ENCODE measurements at regions not wholly inside any gene's neighbourhood (a gene's known extent, or its start where the extent isn't known, plus 50 kb on each side); places are given as distances from the start of the nearest gene placed in this dataset.
"Not testable (repeated sequence)": the region's sequence is repeated elsewhere in the genome, so short reads cannot be mapped to it uniquely, and the experiment has no call there.

- no peak for TF ChIP-seq POLR2A (IDR thresholded peaks at IDR 0.05; ENCODE audit: low read length)
- no peak for TF ChIP-seq GATA1 (IDR thresholded peaks at IDR 0.05; ENCODE audit: low read depth, low read length)
- DNase-seq: peak; percentile 73 to 84
Observed at GRCh38 chr18:76709659-76710645, 112.4 kb upstream of the ZNF236 start.

DNA sequence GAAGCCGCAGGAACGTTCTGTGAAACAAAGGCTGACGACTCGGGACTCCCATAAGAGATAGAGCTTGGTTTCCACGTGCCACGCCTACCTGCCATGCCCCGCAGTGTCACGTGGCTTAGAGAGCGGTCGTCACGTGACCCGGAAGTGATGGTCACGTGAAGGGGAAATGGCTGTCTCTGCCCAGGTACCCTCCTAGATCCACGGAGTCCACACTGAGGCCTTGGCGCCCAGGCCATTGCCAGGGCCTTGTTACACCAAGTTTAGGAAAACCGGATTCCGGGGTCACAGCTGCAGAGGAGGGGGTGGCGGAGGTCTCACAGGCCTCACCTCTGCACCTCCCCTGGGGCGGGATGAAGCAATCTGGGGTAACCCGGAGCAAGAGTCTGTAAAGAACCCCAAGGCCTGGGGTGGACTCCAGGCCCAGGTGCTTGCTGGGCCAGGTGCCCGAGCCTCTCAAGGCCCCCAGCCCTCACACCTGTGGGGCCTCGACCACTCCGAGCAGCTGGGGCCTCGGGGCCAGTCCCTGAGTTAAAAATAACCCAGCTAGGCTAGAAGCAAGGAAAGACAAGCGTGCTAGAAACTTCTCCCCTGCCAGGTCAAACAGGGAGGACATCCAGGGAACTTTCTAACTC is 113.5 kb upstream of the ZNF236 start:
- no peak for DNase-seq
- TF ChIP-seq GATA1 (IDR thresholded peaks at IDR 0.05; ENCODE audit: low read depth, low read length) (no peak), POLR2A (IDR thresholded peaks at IDR 0.05; ENCODE audit: low read length) (no peak)

- no peak for DNase-seq
- TF ChIP-seq POLR2A (IDR thresholded peaks at IDR 0.05; ENCODE audit: low read length): no peak
Observed at GRCh38 chr18:76708071-76708721, 114.2 kb upstream of the ZNF236 start.

DNA sequence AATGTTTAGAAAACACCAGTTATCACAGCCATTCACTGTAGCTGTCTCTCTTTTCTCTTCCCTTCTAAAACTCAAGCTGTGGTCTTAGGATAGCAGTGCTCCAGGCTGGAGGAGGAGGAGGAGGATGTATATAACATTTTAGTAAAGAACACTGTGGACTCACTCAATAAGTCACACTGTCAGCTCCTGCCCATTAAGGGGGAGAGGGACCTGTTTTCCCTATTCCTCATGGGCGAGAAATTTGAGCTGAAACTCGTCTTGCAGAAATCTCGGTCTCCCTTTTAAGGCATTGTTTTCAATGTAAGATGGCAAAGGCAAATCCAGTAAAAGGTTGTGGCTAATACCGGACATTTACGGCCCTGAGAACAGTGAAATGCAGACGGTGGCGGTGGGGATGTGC is 114.8 kb upstream of the ZNF236 start:
- no peak for DNase-seq
- TF ChIP-seq POLR2A (IDR thresholded peaks at IDR 0.05; ENCODE audit: low read length): no peak
- TF ChIP-seq GATA1 (IDR thresholded peaks at IDR 0.05; ENCODE audit: low read depth, low read length): no peak

DNA sequence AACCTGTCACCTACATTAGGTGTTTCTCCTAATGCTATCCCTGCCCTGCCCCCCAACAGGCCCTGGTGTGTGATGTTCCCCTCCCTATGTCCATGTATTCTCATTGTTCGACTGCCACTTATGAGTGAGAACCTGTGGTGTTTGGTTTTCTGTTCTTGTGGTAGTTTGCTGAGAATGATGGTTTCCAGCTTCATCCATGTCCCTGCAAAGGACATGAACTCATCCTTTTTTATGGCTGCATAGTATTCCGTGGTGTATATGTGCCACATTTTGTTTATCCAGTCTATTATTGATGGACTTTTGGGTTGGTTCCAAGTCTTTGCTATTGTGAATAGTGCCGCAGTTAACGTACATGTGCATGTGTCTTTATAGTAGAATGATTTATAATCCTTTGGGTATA is 117.8 kb upstream of the ZNF236 start:
- not testable (repeated sequence) for DNase-seq

- DNase-seq: no peak
- TF ChIP-seq GATA1 (IDR thresholded peaks at IDR 0.05; ENCODE audit: low read depth, low read length): no peak
- TF ChIP-seq POLR2A (IDR thresholded peaks at IDR 0.05; ENCODE audit: low read length): no peak
Observed at GRCh38 chr18:76699923-76700322, 122.4 kb upstream of the ZNF236 start.

DNA sequence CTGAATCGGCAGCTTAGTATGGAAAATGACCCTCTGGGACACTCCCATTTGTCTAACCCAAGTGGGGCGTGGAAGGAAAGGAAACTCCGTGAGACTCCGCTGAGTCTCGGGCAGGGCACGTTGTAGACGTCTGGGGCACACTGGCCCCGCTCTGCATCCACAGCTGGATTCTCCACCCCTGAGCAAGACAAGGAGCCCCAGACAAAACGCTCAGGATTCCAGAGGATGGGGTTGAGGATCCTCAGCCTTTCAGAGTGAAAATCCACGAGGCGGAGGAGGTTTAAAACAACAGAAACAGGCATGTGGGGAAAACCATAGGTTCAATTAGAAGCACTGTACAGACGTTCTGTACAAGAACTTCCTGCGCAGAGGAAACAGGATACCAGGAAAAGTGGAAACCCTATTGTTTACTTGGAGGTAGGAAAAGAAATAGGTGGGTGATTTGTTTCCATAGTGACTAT is 124.9 kb upstream of the ZNF236 start:
- no peak for DNase-seq
- TF ChIP-seq POLR2A (IDR thresholded peaks at IDR 0.05; ENCODE audit: low read length) (no peak), GATA1 (IDR thresholded peaks at IDR 0.05; ENCODE audit: low read depth, low read length) (no peak)

DNA sequence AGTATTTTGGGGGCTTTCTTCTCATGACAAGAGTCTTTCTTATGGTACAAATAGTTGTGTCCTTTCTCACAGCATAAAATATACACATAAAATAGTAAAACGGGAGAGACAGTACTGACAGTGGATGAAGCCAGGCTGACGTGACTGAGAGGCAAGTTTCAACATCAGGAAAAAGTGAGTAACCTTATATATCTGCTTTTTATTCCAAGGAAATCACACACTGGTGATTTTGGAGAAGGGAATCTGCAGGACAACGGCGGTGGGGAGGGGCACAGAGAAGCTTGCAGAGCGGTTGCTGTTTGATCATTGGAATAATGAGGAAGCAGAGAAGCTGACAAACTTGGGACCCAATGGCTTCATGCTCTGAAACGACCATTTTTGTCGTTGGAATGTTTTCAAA is 130.6 kb upstream of the ZNF236 start:
- no peak for DNase-seq
- TF ChIP-seq GATA1 (IDR thresholded peaks at IDR 0.05; ENCODE audit: low read depth, low read length) (no peak), POLR2A (IDR thresholded peaks at IDR 0.05; ENCODE audit: low read length) (no peak)

DNA sequence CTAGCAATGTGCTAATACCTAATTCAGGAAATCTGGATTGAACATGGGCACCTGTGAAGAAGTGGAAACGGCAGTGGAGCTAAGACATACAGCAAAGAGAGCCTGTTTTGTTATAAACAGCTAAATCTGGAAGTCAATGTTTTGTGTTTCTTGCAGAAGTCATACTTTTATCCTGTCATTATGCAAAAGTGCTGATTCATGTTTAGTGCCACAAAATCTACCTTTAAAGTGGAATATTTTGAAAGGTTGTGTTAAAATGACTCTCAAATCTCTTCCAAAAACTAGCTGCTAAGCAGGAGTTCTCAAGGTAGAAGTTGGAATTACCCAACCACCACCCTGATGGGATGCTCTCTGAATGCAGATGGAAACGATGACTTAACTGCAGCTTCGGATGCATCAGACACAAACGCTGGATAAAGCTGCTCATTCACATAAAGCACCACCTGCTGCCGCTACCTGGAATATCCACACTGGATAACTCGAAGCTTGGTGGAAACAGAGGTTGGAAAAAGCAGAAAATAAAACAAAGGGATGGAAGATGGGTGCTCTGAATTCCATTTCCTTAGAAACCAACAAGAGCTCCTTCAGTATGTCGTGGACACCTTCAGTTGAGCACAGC is 132.6 kb upstream of the ZNF236 start:
- TF ChIP-seq POLR2A (IDR thresholded peaks at IDR 0.05; ENCODE audit: low read length): no peak
- no peak for DNase-seq

GRCh38 chr18:76688724-76689472 is 133.5 kb upstream of the ZNF236 start:
- TF ChIP-seq GATA1 (IDR thresholded peaks at IDR 0.05; ENCODE audit: low read depth, low read length) (no peak), POLR2A (IDR thresholded peaks at IDR 0.05; ENCODE audit: low read length) (no peak)
- DNase-seq: no peak

GRCh38 chr18:76687304-76687962 is 134.9 kb upstream of the ZNF236 start:
- DNase-seq: no peak
- TF ChIP-seq GATA1 (IDR thresholded peaks at IDR 0.05; ENCODE audit: low read depth, low read length): no peak
- no peak for TF ChIP-seq POLR2A (IDR thresholded peaks at IDR 0.05; ENCODE audit: low read length)

DNA sequence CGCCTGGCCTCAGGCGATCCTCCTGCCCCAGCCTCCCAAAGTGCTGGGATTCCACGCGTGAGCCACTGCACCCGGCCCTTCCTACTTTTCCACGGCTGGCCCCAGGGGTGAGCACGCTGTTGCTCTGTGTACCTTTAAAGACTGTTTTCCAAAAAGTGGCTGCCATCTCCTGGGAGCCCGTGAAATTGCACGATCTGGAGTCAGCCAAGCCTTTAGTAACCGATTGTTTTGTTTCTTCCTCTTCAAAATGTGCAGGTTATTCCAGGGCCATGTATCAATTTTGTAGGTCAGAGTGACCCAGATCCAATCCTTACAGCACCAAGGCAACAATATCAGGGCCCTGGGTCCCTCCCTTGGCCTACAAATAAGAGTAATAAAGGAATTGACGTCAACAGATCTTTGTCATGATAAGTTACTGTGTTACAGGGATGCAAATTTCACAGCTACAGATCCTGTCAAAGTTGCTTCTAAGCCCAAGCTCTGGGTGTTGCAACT is 135.6 kb upstream of the ZNF236 start:
- peak; percentile 23 to 39 for DNase-seq
- TF ChIP-seq POLR2A (IDR thresholded peaks at IDR 0.05; ENCODE audit: low read length) (no peak), GATA1 (IDR thresholded peaks at IDR 0.05; ENCODE audit: low read depth, low read length) (no peak)

DNA sequence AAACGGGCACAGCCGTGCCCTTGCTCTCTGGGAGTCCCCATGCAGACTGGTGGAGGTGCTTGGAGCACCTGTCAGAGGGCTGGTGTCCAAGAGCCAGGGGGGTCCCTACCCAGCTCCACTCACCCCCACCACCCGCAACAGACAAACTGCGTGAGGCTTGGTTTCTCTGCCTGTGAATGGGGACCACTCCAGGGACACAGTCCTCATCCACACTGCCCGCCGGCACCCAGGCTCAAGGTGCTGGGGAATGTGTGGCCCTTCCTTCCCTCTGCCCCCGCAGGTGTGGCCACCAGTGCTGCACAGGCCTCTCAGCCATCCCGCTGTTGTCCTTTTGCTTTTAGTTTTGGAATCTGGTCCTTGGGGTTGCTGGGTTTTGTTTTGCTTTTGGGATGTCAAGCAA is 136.5 kb upstream of the ZNF236 start:
- DNase-seq: no peak

More for the DNA sequence above, 136.5 kb upstream of the ZNF236 start:
- TF ChIP-seq GATA1 (IDR thresholded peaks at IDR 0.05; ENCODE audit: low read depth, low read length): no peak
- TF ChIP-seq POLR2A (IDR thresholded peaks at IDR 0.05; ENCODE audit: low read length): no peak
